ENCODE measurements at regions not wholly inside any gene's neighbourhood (a gene's known extent, or its start where the extent isn't known, plus 50 kb on each side); places are given as distances from the start of the nearest gene placed in this dataset.

DNA sequence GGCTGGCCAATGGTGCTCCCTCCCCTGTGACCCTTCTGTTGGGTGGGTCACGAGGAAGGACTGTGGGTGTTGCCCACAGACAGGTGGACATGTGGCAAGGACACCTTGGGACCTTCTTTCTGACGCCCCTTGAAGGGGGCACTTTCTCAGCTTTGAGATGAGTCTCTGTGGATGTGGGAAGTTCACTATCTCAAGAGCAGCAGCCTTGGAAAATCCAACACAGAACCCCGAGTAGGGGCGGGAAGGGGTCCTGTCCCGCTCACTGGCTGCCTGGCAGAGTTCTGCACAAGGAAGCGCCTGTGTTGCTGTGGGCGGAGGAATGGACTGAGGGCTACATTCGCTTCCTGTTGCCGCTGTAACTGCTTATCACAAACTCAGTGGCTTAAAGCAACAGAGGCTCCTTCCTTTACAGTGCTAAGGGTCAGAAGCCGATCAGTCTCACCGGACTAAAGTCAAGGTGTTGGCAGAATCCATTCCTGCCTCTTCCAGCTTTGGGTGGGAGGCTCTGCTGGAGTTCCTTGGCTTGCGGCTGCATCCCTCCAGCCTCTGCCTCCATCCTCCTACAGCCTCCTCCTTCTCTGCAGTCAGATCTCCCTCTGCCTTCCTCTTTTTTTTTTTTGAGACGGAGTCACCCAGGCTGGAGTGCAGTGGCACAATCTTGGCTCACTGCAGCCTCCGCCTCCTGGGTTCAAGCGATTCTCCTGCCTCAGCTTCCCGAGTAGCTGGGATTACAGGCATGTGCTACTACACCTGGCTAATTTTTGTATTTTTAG, 305.2 kb downstream of the SEC14L1 start:
- Histone ChIP-seq H3K27ac (ENCODE audit: insufficient read depth in 1 of 2, low read depth in 1 of 2, low read length in 2 of 2, poor library complexity in 1 of 2, severe bottlenecking in 2 of 2) (peak overlapping the region; percentile 41 to 84), H3K4me1 (ENCODE audit: control extremely low read depth in 1 of 4, control insufficient read depth in 4 of 4, insufficient read depth in 4 of 4, low read length in 3 of 4) (peaks cover 28 to 87% (median 78%) of the 10 kb centered on the region in 4 experiments)
- CTCF ChIA-PET = interaction anchor here (0.9 to 3.8 kb wide), 6 partner anchors 14 to 49 kb away, joined by 4 to 34 read pairs (median 8); no protein-coding TSS in a partner anchor

DNA sequence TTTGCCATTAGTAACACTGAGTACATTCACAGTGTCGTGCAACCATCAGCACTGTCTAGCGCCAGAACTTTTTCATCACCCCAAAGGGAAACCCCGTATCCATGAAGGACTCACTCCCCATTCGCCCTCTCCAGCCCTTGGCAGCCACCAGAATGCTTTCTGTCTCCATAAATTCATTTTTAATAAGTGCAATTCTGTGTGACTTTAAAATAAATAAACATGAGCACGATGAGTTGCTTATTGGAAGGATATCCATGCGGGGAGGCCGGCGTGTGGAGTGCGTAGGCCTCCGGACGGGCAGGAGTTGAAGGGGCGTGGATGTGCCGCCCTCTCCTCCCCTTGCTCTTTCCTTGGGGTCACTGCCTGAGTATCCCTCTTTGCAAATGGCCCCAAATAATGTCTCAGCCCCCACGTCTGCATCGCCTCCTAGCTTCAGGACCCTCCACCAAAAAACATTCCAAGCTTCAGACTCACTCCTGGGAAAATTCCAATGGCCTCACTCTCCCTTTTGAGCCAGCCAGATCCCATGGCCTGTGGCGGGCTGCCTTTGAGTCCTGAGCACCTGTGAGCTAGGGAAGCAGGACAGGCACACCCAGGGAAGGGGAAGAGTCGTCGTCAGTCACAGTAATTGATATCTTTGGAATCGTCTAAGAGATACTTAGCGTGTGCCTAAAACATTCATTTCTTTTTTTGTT, 306.3 kb downstream of the SEC14L1 start:
- WGBS (ENCODE audit: insufficient coverage) = 96% methylated on average over 17 of the region's 20 CpGs
- CTCF ChIA-PET = interaction anchor here (1.2 to 1.4 kb wide), 3 partner anchors 11 to 25 kb away, joined by 3 to 4 read pairs (median 4); no protein-coding TSS in a partner anchor

More for the DNA sequence above, 305.2 kb downstream of the SEC14L1 start:
- DNase-seq = peak; percentile 73 to 93 (median 88)
- POLR2A ChIA-PET = interaction anchor here (1.0 to 1.4 kb wide), 4 partner anchors 13 to 40 kb away, joined by 3 to 6 read pairs (median 5); no protein-coding TSS in a partner anchor
- H3K4me3 ChIP-seq (ENCODE audit: control insufficient read depth in 1 of 7, extremely low read depth in 1 of 7, insufficient read depth in 4 of 7, low read depth in 2 of 7, low read length in 6 of 7) = peak overlapping the region in 5 of 7 experiments; percentile 9 to 49 (median 33)
- 0% methylated on average over 10 of the region's 16 CpGs for WGBS (ENCODE audit: insufficient coverage)
- H3K9me3 ChIP-seq (ENCODE audit: control extremely low read depth in 1 of 5, control insufficient read depth in 4 of 5, insufficient read depth in 2 of 5, low read depth in 1 of 5, low read length in 4 of 5) = no peaks in the 10 kb centered on the region
- H3K27me3 ChIP-seq (replicated peaks in 2 of 5; ENCODE audit: control insufficient read depth in 4 of 5, insufficient read depth in 5 of 5, low read length in 4 of 5) = no peaks in the 10 kb centered on the region
- peaks cover 0 to 4% (median 0%) of the 10 kb centered on the region in 4 experiments for H3K36me3 ChIP-seq (ENCODE audit: control insufficient read depth in 4 of 4, insufficient read depth in 4 of 4, low read length in 3 of 4)

DNA sequence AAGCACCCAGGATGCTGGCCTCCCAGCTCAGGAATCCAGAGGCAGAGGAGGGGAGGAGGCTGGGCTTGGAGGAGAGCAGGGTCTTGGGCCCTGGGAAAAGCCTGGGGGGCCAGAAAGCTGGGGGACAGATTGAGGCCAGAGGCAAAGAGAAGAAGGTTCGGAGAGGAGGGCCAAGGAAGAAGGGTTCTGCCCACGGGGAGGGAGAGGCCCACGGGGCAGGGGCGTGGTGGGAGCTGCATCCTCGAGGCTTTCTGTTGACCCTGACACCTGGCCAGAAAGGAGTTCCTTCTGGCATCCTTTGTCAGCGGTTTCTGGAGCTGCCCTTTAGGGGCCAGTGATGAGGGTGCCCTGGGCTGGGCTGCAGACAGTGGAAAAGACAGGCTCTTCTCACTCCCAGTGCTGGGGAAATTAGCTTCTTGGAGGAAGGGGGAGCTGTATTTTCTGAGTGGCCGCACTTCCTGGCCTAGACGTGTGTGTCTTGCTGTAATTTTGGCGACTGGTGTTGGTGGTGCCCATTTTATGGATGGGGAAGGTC, 308.7 kb downstream of the SEC14L1 start:
- 83% methylated on average over 2 of the region's 9 CpGs for WGBS (ENCODE audit: insufficient coverage)
- ChIA-PET CTCF (interaction anchor here (0.9 to 2.7 kb wide), 2 partner anchors 20 to 119 kb away, joined by 4 to 10 read pairs; no protein-coding TSS in a partner anchor), POLR2A (no interaction called here)
- Histone ChIP-seq H3K4me1 (ENCODE audit: control extremely low read depth in 1 of 4, control insufficient read depth in 4 of 4, insufficient read depth in 4 of 4, low read length in 3 of 4) (peaks cover 14 to 87% (median 82%) of the 10 kb centered on the region in 4 experiments), H3K27ac (ENCODE audit: insufficient read depth in 1 of 2, low read depth in 1 of 2, low read length in 2 of 2, poor library complexity in 1 of 2, severe bottlenecking in 2 of 2) (no peak overlapping the region), H3K27me3 (replicated peaks in 2 of 5; ENCODE audit: control insufficient read depth in 4 of 5, insufficient read depth in 5 of 5, low read length in 4 of 5) (no peaks in the 10 kb centered on the region), H3K9me3 (ENCODE audit: control extremely low read depth in 1 of 5, control insufficient read depth in 4 of 5, insufficient read depth in 2 of 5, low read depth in 1 of 5, low read length in 4 of 5) (no peaks in the 10 kb centered on the region), H3K4me3 (ENCODE audit: control insufficient read depth in 1 of 7, extremely low read depth in 1 of 7, insufficient read depth in 4 of 7, low read depth in 2 of 7, low read length in 6 of 7) (peak overlapping the region in 1 of 7 experiments; percentile 10), H3K36me3 (ENCODE audit: control insufficient read depth in 4 of 4, insufficient read depth in 4 of 4, low read length in 3 of 4) (peaks cover 0 to 4% (median 0%) of the 10 kb centered on the region in 4 experiments)
- no peak for DNase-seq

More for the DNA sequence above, 306.3 kb downstream of the SEC14L1 start:
- H3K4me3 ChIP-seq (ENCODE audit: control insufficient read depth in 1 of 7, extremely low read depth in 1 of 7, insufficient read depth in 4 of 7, low read depth in 2 of 7, low read length in 6 of 7) = peak overlapping the region in 1 of 7 experiments; percentile 11
- DNase-seq = no peak
- H3K27ac ChIP-seq (ENCODE audit: insufficient read depth in 1 of 2, low read depth in 1 of 2, low read length in 2 of 2, poor library complexity in 1 of 2, severe bottlenecking in 2 of 2) = no peak overlapping the region
- no peaks in the 10 kb centered on the region for H3K9me3 ChIP-seq (ENCODE audit: control extremely low read depth in 1 of 5, control insufficient read depth in 4 of 5, insufficient read depth in 2 of 5, low read depth in 1 of 5, low read length in 4 of 5)
- peaks cover 23 to 87% (median 78%) of the 10 kb centered on the region in 4 experiments for H3K4me1 ChIP-seq (ENCODE audit: control extremely low read depth in 1 of 4, control insufficient read depth in 4 of 4, insufficient read depth in 4 of 4, low read length in 3 of 4)
- peaks cover 0 to 4% (median 0%) of the 10 kb centered on the region in 4 experiments for H3K36me3 ChIP-seq (ENCODE audit: control insufficient read depth in 4 of 4, insufficient read depth in 4 of 4, low read length in 3 of 4)
- no peaks in the 10 kb centered on the region for H3K27me3 ChIP-seq (replicated peaks in 2 of 5; ENCODE audit: control insufficient read depth in 4 of 5, insufficient read depth in 5 of 5, low read length in 4 of 5)
- POLR2A ChIA-PET = no interaction called here

DNA sequence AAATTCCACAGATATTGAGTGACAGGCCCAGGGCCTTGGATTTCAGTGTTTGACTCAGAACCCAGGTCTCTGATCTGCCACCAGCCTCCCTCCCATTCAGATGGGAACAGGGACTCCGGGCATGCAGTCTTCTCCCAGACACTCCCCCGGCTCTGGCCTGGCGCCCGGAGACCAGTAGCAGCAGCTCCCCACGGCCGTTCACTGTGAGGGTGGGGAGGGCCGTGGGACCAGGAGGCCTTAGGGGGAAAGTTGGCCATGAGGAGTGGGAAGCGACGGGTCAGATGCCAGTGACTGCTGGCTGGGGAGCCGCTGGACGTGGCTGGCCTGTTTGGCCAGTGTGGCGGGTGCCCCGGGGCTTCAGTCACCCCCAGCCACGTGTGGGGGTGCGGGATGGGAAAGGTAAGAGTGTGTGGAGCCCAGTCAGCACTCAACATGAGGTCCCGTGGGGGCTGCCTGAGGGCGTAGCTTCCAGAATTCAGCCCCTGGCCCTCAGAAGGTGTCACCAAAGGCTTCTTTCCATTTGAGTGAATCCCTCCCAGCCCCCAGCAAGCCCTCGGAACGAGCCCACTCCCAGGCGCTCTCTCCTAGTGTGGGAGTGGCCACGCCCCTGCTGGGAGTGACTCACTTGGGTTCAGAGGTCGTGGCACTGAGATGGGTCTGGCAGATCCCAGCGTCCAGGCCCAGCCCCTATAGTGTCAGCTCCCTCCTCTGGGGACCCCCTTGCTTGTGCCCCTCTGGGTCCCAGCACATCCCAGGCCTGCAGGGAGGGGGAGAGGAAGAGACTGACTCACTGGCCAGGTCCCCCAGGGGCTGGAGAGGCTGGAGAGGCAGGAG, 309.4 kb downstream of the SEC14L1 start:
- H3K4me1 ChIP-seq (ENCODE audit: control extremely low read depth in 1 of 4, control insufficient read depth in 4 of 4, insufficient read depth in 4 of 4, low read length in 3 of 4) = peaks cover 14 to 87% (median 82%) of the 10 kb centered on the region in 4 experiments
- H3K27ac ChIP-seq (ENCODE audit: insufficient read depth in 1 of 2, low read depth in 1 of 2, low read length in 2 of 2, poor library complexity in 1 of 2, severe bottlenecking in 2 of 2) = no peak overlapping the region
- CTCF ChIA-PET = interaction anchor here (0.9 to 2.7 kb wide), 6 partner anchors 10 to 119 kb away, joined by 3 to 10 read pairs (median 4); no protein-coding TSS in a partner anchor
- no peaks in the 10 kb centered on the region for H3K9me3 ChIP-seq (ENCODE audit: control extremely low read depth in 1 of 5, control insufficient read depth in 4 of 5, insufficient read depth in 2 of 5, low read depth in 1 of 5, low read length in 4 of 5)
- peaks cover 0 to 5% (median 0%) of the 10 kb centered on the region in 4 experiments for H3K36me3 ChIP-seq (ENCODE audit: control insufficient read depth in 4 of 4, insufficient read depth in 4 of 4, low read length in 3 of 4)
- no peak for DNase-seq
- H3K27me3 ChIP-seq (replicated peaks in 2 of 5; ENCODE audit: control insufficient read depth in 4 of 5, insufficient read depth in 5 of 5, low read length in 4 of 5) = no peaks in the 10 kb centered on the region
- POLR2A ChIA-PET = no interaction called here
- H3K4me3 ChIP-seq (ENCODE audit: control insufficient read depth in 1 of 7, extremely low read depth in 1 of 7, insufficient read depth in 4 of 7, low read depth in 2 of 7, low read length in 6 of 7) = peak overlapping the region in 5 of 7 experiments; percentile 25 to 83 (median 75)
- WGBS (ENCODE audit: insufficient coverage) = 88% methylated on average over 19 of the region's 23 CpGs

DNA sequence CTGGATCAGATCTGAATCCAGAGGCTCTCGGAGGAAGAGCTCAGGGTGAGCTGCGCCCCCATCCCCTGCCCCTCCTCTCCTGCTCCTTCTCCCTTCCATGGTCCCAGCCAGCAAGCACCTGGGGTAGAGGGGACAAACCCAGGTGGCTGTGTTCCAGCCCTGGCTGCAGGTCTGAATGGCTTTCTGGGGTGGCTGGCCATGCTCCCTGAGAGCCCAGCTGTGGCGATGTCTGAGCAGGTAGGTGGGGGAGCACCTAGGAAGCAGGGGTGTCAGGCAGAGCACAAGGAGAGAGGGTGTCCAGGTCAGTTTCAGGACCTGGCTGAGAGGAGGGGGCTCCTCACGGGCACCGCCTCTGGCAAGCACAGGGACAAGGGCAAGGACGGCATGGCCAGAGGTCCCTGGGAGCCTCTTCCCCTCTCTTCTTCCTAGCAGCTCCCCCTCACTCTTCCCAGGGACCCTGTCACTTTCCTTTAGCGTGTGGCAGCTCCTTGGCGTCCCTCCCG, 310.0 kb downstream of the SEC14L1 start:
- 28% methylated on average over 8 of the region's 9 CpGs for WGBS (ENCODE audit: insufficient coverage)
- DNase-seq = no peak
- H3K36me3 ChIP-seq (ENCODE audit: control insufficient read depth in 4 of 4, insufficient read depth in 4 of 4, low read length in 3 of 4) = peaks cover 0 to 12% (median under 1%) of the 10 kb centered on the region in 4 experiments
- peaks cover 14 to 85% (median 79%) of the 10 kb centered on the region in 4 experiments for H3K4me1 ChIP-seq (ENCODE audit: control extremely low read depth in 1 of 4, control insufficient read depth in 4 of 4, insufficient read depth in 4 of 4, low read length in 3 of 4)
- CTCF ChIA-PET = interaction anchor here (0.9 to 2.7 kb wide), 7 partner anchors 9 to 21 kb away, joined by 3 to 10 read pairs (median 4); no protein-coding TSS in a partner anchor
- H3K9me3 ChIP-seq (ENCODE audit: control extremely low read depth in 1 of 5, control insufficient read depth in 4 of 5, insufficient read depth in 2 of 5, low read depth in 1 of 5, low read length in 4 of 5) = no peaks in the 10 kb centered on the region
- POLR2A ChIA-PET = no interaction called here
- peak overlapping the region in 1 of 2 experiments; percentile 68 for H3K27ac ChIP-seq (ENCODE audit: insufficient read depth in 1 of 2, low read depth in 1 of 2, low read length in 2 of 2, poor library complexity in 1 of 2, severe bottlenecking in 2 of 2)
- H3K27me3 ChIP-seq (replicated peaks in 2 of 5; ENCODE audit: control insufficient read depth in 4 of 5, insufficient read depth in 5 of 5, low read length in 4 of 5) = no peaks in the 10 kb centered on the region
- H3K4me3 ChIP-seq (ENCODE audit: control insufficient read depth in 1 of 7, extremely low read depth in 1 of 7, insufficient read depth in 4 of 7, low read depth in 2 of 7, low read length in 6 of 7) = peak overlapping the region in 6 of 7 experiments; percentile 62 to 83 (median 76)
